ENCODE measurements at regions not wholly inside any gene's neighbourhood (a gene's known extent, or its start where the extent isn't known, plus 50 kb on each side); places are given as distances from the start of the nearest gene placed in this dataset.

DNA sequence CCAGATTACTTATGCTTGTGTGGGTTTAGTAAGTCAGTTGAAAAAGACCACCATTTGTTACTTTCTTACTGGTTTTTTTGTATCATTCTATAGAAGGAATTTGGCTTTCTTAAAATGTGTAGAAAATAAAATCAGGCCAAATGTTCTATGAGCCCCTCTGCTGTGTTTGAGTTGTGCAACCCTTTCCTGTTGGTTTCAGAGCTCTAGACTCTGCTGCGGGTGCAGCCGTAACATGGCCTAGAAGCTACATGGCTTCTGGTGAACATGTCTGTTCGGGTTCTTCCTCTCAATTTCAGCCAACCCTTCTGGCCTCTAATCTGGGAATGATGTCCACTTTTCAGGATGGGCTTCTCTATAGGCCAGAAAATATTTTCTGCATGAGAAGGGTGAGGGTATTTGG is 56.6 kb upstream of the RAB18 start:
- H3K36me3 ChIP-seq (ENCODE audit: control insufficient read depth in 1 of 2, insufficient read depth in 2 of 2, low read depth in 1 of 2, low read length in 2 of 2), result no peaks in the 10 kb centered on the region
- no peaks in the 10 kb centered on the region for H3K9me3 ChIP-seq (ENCODE audit: control insufficient read depth, low read length)
- H3K27me3 ChIP-seq (ENCODE audit: control insufficient read depth in 1 of 2, insufficient read depth in 1 of 2, low read length in 2 of 2), result no peaks in the 10 kb centered on the region
- H4K8ac ChIP-seq (ENCODE audit: low read length), result no peak overlapping the region
- no peak overlapping the region for H3K4ac ChIP-seq (ENCODE audit: low read depth in 1 of 2, low read length in 2 of 2)
- H2BK15ac ChIP-seq (ENCODE audit: low read depth, poor library complexity, severe bottlenecking), result no peak overlapping the region
- H3K4me1 ChIP-seq (ENCODE audit: control insufficient read depth, insufficient read depth, low read depth, low read length), result no peaks in the 10 kb centered on the region
- no peak overlapping the region for H4K91ac ChIP-seq (ENCODE audit: low read length)
- no peak overlapping the region for H2AFZ ChIP-seq (ENCODE audit: low read depth, low read length)
- H3K9ac ChIP-seq (ENCODE audit: low read length), result no peak overlapping the region
- no peak overlapping the region for H2AK5ac ChIP-seq (ENCODE audit: low read length, severe bottlenecking)
- H3K23ac ChIP-seq (ENCODE audit: low read length in 2 of 2), result no peak overlapping the region
- 87% methylated on average over 3 of the region's 3 CpGs for WGBS
- no peak for DNase-seq
- H2BK120ac ChIP-seq (ENCODE audit: low read depth, low read length), result no peak overlapping the region
- H3K27ac ChIP-seq (ENCODE audit: low read length, poor library complexity, severe bottlenecking), result no peak overlapping the region
- H3K18ac ChIP-seq (ENCODE audit: low read depth in 1 of 2, low read length in 2 of 2), result no peak overlapping the region
- no peaks in the 10 kb centered on the region for H3K79me1 ChIP-seq (replicated peaks; ENCODE audit: low read length, poor library complexity, severe bottlenecking)
- no peak overlapping the region for H3K4me3 ChIP-seq (ENCODE audit: insufficient read depth in 1 of 2, low read depth in 1 of 2, low read length in 2 of 2)
- no peak overlapping the region for H2BK12ac ChIP-seq (ENCODE audit: low read length in 2 of 2)
- no peak overlapping the region for H2BK5ac ChIP-seq (ENCODE audit: low read depth, low read length, poor library complexity, severe bottlenecking)
- H3K14ac ChIP-seq (ENCODE audit: low read length in 2 of 2), result no peak overlapping the region
- H3K4me2 ChIP-seq (ENCODE audit: low read length, poor library complexity, severe bottlenecking), result no peak overlapping the region

GRCh38 chr10:27446091-27446918 is 57.8 kb upstream of the RAB18 start:
- peak overlapping the region in 1 of 2 experiments; percentile 33 for H3K4me3 ChIP-seq (ENCODE audit: insufficient read depth in 1 of 2, low read depth in 1 of 2, low read length in 2 of 2)
- H3K23ac ChIP-seq (ENCODE audit: low read length in 2 of 2), result no peak overlapping the region
- H3K79me1 ChIP-seq (replicated peaks; ENCODE audit: low read length, poor library complexity, severe bottlenecking), result no peaks in the 10 kb centered on the region
- H4K8ac ChIP-seq (ENCODE audit: low read length), result no peak overlapping the region
- H3K4me2 ChIP-seq (ENCODE audit: low read length, poor library complexity, severe bottlenecking), result no peak overlapping the region
- no peak overlapping the region for H2AFZ ChIP-seq (ENCODE audit: low read depth, low read length)
- H3K14ac ChIP-seq (ENCODE audit: low read length in 2 of 2), result no peak overlapping the region
- no peak overlapping the region for H3K18ac ChIP-seq (ENCODE audit: low read depth in 1 of 2, low read length in 2 of 2)
- H3K27ac ChIP-seq (ENCODE audit: low read length, poor library complexity, severe bottlenecking), result no peak overlapping the region
- H3K4ac ChIP-seq (ENCODE audit: low read depth in 1 of 2, low read length in 2 of 2), result no peak overlapping the region
- no peaks in the 10 kb centered on the region for H3K36me3 ChIP-seq (ENCODE audit: control insufficient read depth in 1 of 2, insufficient read depth in 2 of 2, low read depth in 1 of 2, low read length in 2 of 2)
- H3K9me3 ChIP-seq (ENCODE audit: control insufficient read depth, low read length), result no peaks in the 10 kb centered on the region
- H2BK15ac ChIP-seq (ENCODE audit: low read depth, poor library complexity, severe bottlenecking), result no peak overlapping the region
- peak; percentile 41 for DNase-seq
- no peaks in the 10 kb centered on the region for H3K27me3 ChIP-seq (ENCODE audit: control insufficient read depth in 1 of 2, insufficient read depth in 1 of 2, low read length in 2 of 2)
- no peak overlapping the region for H2AK5ac ChIP-seq (ENCODE audit: low read length, severe bottlenecking)
- no peaks in the 10 kb centered on the region for H3K4me1 ChIP-seq (ENCODE audit: control insufficient read depth, insufficient read depth, low read depth, low read length)
- no peak overlapping the region for H4K91ac ChIP-seq (ENCODE audit: low read length)
- WGBS, result 18% methylated on average over 2 of the region's 5 CpGs
- H2BK12ac ChIP-seq (ENCODE audit: low read length in 2 of 2), result no peak overlapping the region
- H2BK120ac ChIP-seq (ENCODE audit: low read depth, low read length), result no peak overlapping the region
- H3K9ac ChIP-seq (ENCODE audit: low read length), result peak overlapping the region; percentile 26
- H2BK5ac ChIP-seq (ENCODE audit: low read depth, low read length, poor library complexity, severe bottlenecking), result no peak overlapping the region

GRCh38 chr10:27445070-27445469 is 59.0 kb upstream of the RAB18 start:
- Histone ChIP-seq H2BK15ac (ENCODE audit: low read depth, poor library complexity, severe bottlenecking) (no peak overlapping the region), H3K9me3 (ENCODE audit: control insufficient read depth, low read length) (no peaks in the 10 kb centered on the region), H2BK12ac (ENCODE audit: low read length in 2 of 2) (no peak overlapping the region), H2AK5ac (ENCODE audit: low read length, severe bottlenecking) (no peak overlapping the region), H3K79me1 (replicated peaks; ENCODE audit: low read length, poor library complexity, severe bottlenecking) (no peaks in the 10 kb centered on the region), H4K8ac (ENCODE audit: low read length) (no peak overlapping the region), H3K23ac (ENCODE audit: low read length in 2 of 2) (no peak overlapping the region), H3K36me3 (ENCODE audit: control insufficient read depth in 1 of 2, insufficient read depth in 2 of 2, low read depth in 1 of 2, low read length in 2 of 2) (no peaks in the 10 kb centered on the region), H3K14ac (ENCODE audit: low read length in 2 of 2) (no peak overlapping the region), H2BK5ac (ENCODE audit: low read depth, low read length, poor library complexity, severe bottlenecking) (no peak overlapping the region), H3K4me3 (ENCODE audit: insufficient read depth in 1 of 2, low read depth in 1 of 2, low read length in 2 of 2) (no peak overlapping the region), H2AFZ (ENCODE audit: low read depth, low read length) (no peak overlapping the region), H3K27ac (ENCODE audit: low read length, poor library complexity, severe bottlenecking) (no peak overlapping the region), H3K18ac (ENCODE audit: low read depth in 1 of 2, low read length in 2 of 2) (no peak overlapping the region), H3K9ac (ENCODE audit: low read length) (no peak overlapping the region), H2BK120ac (ENCODE audit: low read depth, low read length) (no peak overlapping the region), H3K27me3 (ENCODE audit: control insufficient read depth in 1 of 2, insufficient read depth in 1 of 2, low read length in 2 of 2) (no peaks in the 10 kb centered on the region), H3K4ac (ENCODE audit: low read depth in 1 of 2, low read length in 2 of 2) (no peak overlapping the region), H4K91ac (ENCODE audit: low read length) (no peak overlapping the region), H3K4me1 (ENCODE audit: control insufficient read depth, insufficient read depth, low read depth, low read length) (no peaks in the 10 kb centered on the region), H3K4me2 (ENCODE audit: low read length, poor library complexity, severe bottlenecking) (no peak overlapping the region)
- WGBS, result 58% methylated on average over 4 of the region's 5 CpGs
- DNase-seq, result no peak

- H3K9ac ChIP-seq (ENCODE audit: low read length), result no peak overlapping the region
- no peak overlapping the region for H3K14ac ChIP-seq (ENCODE audit: low read length in 2 of 2)
- H3K4ac ChIP-seq (ENCODE audit: low read depth in 1 of 2, low read length in 2 of 2), result no peak overlapping the region
- H3K18ac ChIP-seq (ENCODE audit: low read depth in 1 of 2, low read length in 2 of 2), result no peak overlapping the region
- H4K91ac ChIP-seq (ENCODE audit: low read length), result no peak overlapping the region
- no peak overlapping the region for H3K4me3 ChIP-seq (ENCODE audit: insufficient read depth in 1 of 2, low read depth in 1 of 2, low read length in 2 of 2)
- H3K4me2 ChIP-seq (ENCODE audit: low read length, poor library complexity, severe bottlenecking), result no peak overlapping the region
- H3K4me1 ChIP-seq (ENCODE audit: control insufficient read depth, insufficient read depth, low read depth, low read length), result no peaks in the 10 kb centered on the region
- H3K27me3 ChIP-seq (ENCODE audit: control insufficient read depth in 1 of 2, insufficient read depth in 1 of 2, low read length in 2 of 2), result no peaks in the 10 kb centered on the region
- H2AK5ac ChIP-seq (ENCODE audit: low read length, severe bottlenecking), result no peak overlapping the region
- H2BK120ac ChIP-seq (ENCODE audit: low read depth, low read length), result no peak overlapping the region
- 50% methylated on average over 2 of the region's 2 CpGs for WGBS
- H4K8ac ChIP-seq (ENCODE audit: low read length), result no peak overlapping the region
- no peak for DNase-seq
- no peaks in the 10 kb centered on the region for H3K36me3 ChIP-seq (ENCODE audit: control insufficient read depth in 1 of 2, insufficient read depth in 2 of 2, low read depth in 1 of 2, low read length in 2 of 2)
- H2AFZ ChIP-seq (ENCODE audit: low read depth, low read length), result no peak overlapping the region
- no peak overlapping the region for H3K27ac ChIP-seq (ENCODE audit: low read length, poor library complexity, severe bottlenecking)
- H3K79me1 ChIP-seq (replicated peaks; ENCODE audit: low read length, poor library complexity, severe bottlenecking), result no peaks in the 10 kb centered on the region
- H2BK15ac ChIP-seq (ENCODE audit: low read depth, poor library complexity, severe bottlenecking), result no peak overlapping the region
- no peaks in the 10 kb centered on the region for H3K9me3 ChIP-seq (ENCODE audit: control insufficient read depth, low read length)
- no peak overlapping the region for H3K23ac ChIP-seq (ENCODE audit: low read length in 2 of 2)
- no peak overlapping the region for H2BK12ac ChIP-seq (ENCODE audit: low read length in 2 of 2)
- no peak overlapping the region for H2BK5ac ChIP-seq (ENCODE audit: low read depth, low read length, poor library complexity, severe bottlenecking)
Observed at GRCh38 chr10:27440478-27440877, 63.6 kb upstream of the RAB18 start.

All from mesenchymal stem cell (in vitro differentiated cells and primary cell).